ENCODE measurements at regions not wholly inside any gene's neighbourhood (a gene's known extent, or its start where the extent isn't known, plus 50 kb on each side); places are given as distances from the start of the nearest gene placed in this dataset.

DNA sequence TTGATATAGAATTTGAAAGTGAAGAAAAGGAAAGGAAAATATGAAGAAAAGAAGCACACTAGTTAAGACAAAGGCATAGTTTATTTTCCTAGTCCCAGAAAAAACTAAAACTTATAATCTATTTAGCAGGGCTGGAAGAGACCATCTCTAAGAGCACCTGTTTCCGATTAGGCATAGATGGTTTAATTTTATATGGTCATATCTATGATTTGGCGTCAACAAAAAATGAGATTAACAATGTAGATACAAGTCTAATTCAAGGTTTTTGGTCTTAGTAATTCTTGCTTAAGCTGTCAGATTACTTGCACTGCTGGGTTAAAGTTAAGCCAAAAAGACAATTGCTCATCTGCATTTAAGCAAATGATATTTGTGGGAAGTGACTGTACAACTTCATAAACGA, 502.5 kb upstream of the FSHR start:
- TF ChIP-seq, protein P1, sequence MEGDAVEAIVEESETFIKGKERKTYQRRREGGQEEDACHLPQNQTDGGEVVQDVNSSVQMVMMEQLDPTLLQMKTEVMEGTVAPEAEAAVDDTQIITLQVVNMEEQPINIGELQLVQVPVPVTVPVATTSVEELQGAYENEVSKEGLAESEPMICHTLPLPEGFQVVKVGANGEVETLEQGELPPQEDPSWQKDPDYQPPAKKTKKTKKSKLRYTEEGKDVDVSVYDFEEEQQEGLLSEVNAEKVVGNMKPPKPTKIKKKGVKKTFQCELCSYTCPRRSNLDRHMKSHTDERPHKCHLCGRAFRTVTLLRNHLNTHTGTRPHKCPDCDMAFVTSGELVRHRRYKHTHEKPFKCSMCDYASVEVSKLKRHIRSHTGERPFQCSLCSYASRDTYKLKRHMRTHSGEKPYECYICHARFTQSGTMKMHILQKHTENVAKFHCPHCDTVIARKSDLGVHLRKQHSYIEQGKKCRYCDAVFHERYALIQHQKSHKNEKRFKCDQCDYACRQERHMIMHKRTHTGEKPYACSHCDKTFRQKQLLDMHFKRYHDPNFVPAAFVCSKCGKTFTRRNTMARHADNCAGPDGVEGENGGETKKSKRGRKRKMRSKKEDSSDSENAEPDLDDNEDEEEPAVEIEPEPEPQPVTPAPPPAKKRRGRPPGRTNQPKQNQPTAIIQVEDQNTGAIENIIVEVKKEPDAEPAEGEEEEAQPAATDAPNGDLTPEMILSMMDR (IDR thresholded peaks at IDR 0.05; ENCODE audit: unreplicated experiment): no peak
- POLR2A ChIA-PET: no interaction called here
- CTCF ChIA-PET: interaction anchor here (0.7 kb wide), 1 partner anchor 123 kb away, joined by 4 read pairs; no protein-coding TSS in a partner anchor
- Mint-ChIP-seq H3K27me3 (ENCODE audit: insufficient read depth, unreplicated experiment) (peaks cover 29% of the 10 kb centered on the region), H3K27ac (ENCODE audit: low read depth, unreplicated experiment) (no peak overlapping the region), H3K4me1 (ENCODE audit: insufficient read depth, unreplicated experiment) (no peaks in the 10 kb centered on the region), H3K36me3 (ENCODE audit: insufficient read depth, unreplicated experiment) (no peaks in the 10 kb centered on the region), H3K9me3 (ENCODE audit: unreplicated experiment) (peaks cover 7% of the 10 kb centered on the region), H3K4me3 (ENCODE audit: unreplicated experiment) (no peak overlapping the region)
- no TSS peak for BruUV-seq (replicated peaks)
- no peak for DNase-seq (ENCODE audit: unreplicated experiment)
- intact Hi-C loops (cut with micrococcal nuclease): no loop called here

DNA sequence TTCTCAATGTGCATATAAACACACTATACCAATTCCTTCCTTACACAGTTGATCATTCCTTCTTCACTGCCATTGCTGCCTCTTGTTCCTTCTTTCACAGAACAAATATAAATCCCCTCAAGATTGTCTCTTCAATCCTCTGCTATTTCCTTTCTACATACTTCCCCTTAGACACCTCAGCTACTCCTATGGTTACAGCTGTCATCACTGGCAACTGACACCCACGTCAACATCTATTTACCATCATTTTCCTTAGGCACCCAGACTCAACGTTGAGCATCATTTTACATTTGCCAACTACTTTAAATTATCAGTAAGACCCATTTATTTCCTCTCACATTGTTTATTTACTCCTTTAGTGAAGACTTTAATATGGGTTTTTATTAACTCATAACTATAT, 488.8 kb upstream of the FSHR start:
- H3K9me3 Mint-ChIP-seq (ENCODE audit: unreplicated experiment): no peaks in the 10 kb centered on the region
- H3K27me3 Mint-ChIP-seq (ENCODE audit: insufficient read depth, unreplicated experiment): no peaks in the 10 kb centered on the region
- H3K4me3 Mint-ChIP-seq (ENCODE audit: unreplicated experiment): no peak overlapping the region
- BruUV-seq (replicated peaks): no TSS peak
- no peaks in the 10 kb centered on the region for H3K4me1 Mint-ChIP-seq (ENCODE audit: insufficient read depth, unreplicated experiment)
- TF ChIP-seq, protein P1 (IDR thresholded peaks at IDR 0.05; ENCODE audit: unreplicated experiment): no peak
- intact Hi-C loops (cut with micrococcal nuclease): no loop called here
- no peak for DNase-seq (ENCODE audit: unreplicated experiment)
- no peak overlapping the region for H3K27ac Mint-ChIP-seq (ENCODE audit: low read depth, unreplicated experiment)
- ChIA-PET CTCF (no interaction called here), POLR2A (no interaction called here)
- no peaks in the 10 kb centered on the region for H3K36me3 Mint-ChIP-seq (ENCODE audit: insufficient read depth, unreplicated experiment)

DNA sequence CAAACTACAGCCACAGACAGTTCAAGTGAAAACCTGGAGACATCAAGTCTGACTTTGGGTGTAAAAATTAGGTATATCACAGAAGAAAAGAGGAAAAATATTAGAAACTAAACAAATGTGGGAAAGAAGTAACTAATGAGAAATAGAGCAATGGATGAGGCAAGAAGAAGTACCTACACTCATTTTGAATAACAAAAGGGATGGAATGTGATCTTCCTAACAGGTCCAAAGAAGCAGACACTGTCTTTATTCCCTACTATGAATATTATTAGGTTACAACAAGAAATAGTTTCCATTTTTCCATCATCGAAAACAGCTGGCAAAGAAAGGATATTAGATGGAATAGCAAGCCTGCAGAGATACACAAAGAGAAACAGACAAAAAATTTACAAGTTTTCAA, 486.3 kb upstream of the FSHR start:
- H3K27ac Mint-ChIP-seq (ENCODE audit: low read depth, unreplicated experiment): no peak overlapping the region

DNA sequence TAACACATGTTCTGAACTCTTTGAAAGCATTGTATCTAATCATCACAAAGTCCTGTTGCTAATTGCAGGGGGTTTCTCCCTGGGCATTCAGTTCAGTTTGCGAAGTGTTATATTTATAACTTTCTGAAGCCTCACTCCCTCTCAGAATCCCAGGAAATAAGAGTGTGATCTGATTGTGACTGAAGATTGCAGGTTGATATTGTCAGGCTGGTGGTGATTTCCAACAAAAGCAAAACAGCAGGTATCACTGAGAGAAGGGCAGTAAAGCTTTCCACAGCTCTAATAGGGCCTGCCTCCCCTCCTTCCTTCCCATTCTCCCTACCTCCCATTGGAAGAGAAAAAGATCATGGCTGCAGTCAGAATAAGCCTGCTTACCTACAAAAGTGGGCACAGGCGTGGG, 466.7 kb upstream of the FSHR start:
- no peak overlapping the region for H3K4me3 Mint-ChIP-seq (ENCODE audit: unreplicated experiment)
- no peaks in the 10 kb centered on the region for H3K4me1 Mint-ChIP-seq (ENCODE audit: insufficient read depth, unreplicated experiment)
- H3K27me3 Mint-ChIP-seq (ENCODE audit: insufficient read depth, unreplicated experiment): peaks cover 10% of the 10 kb centered on the region
- no peak overlapping the region for H3K27ac Mint-ChIP-seq (ENCODE audit: low read depth, unreplicated experiment)
- no peaks in the 10 kb centered on the region for H3K36me3 Mint-ChIP-seq (ENCODE audit: insufficient read depth, unreplicated experiment)
- ChIA-PET POLR2A (no interaction called here), CTCF (interaction anchor here (0.5 to 1.2 kb wide), 6 partner anchors 8 to 871 kb away, joined by 3 to 4 read pairs (median 4); no protein-coding TSS in a partner anchor)
- TF ChIP-seq, protein P1 (IDR thresholded peaks at IDR 0.05; ENCODE audit: unreplicated experiment): no peak
- DNase-seq (ENCODE audit: unreplicated experiment): no peak
- intact Hi-C loops (cut with micrococcal nuclease): no loop called here
- no peaks in the 10 kb centered on the region for H3K9me3 Mint-ChIP-seq (ENCODE audit: unreplicated experiment)
- no TSS peak for BruUV-seq (replicated peaks)

More for the DNA sequence above, 486.3 kb upstream of the FSHR start:
- Mint-ChIP-seq H3K4me1 (ENCODE audit: insufficient read depth, unreplicated experiment) (no peaks in the 10 kb centered on the region), H3K9me3 (ENCODE audit: unreplicated experiment) (no peaks in the 10 kb centered on the region), H3K36me3 (ENCODE audit: insufficient read depth, unreplicated experiment) (no peaks in the 10 kb centered on the region), H3K27me3 (ENCODE audit: insufficient read depth, unreplicated experiment) (no peaks in the 10 kb centered on the region), H3K4me3 (ENCODE audit: unreplicated experiment) (no peak overlapping the region)
- TF ChIP-seq, protein P1 (IDR thresholded peaks at IDR 0.05; ENCODE audit: unreplicated experiment): no peak
- CTCF ChIA-PET: interaction anchor here (0.6 to 0.9 kb wide), 2 partner anchors 8 to 379 kb away, joined by 3 read pairs; no protein-coding TSS in a partner anchor
- intact Hi-C loops (cut with micrococcal nuclease): no loop called here
- no peak for DNase-seq (ENCODE audit: unreplicated experiment)
- BruUV-seq (replicated peaks): no TSS peak
- POLR2A ChIA-PET: no interaction called here
